ENCODE measurements at regions not wholly inside any gene's neighbourhood (a gene's known extent, or its start where the extent isn't known, plus 50 kb on each side); places are given as distances from the start of the nearest gene placed in this dataset.

- Mint-ChIP-seq H3K36me3 (ENCODE audit: unreplicated experiment) (no peaks in the 10 kb centered on the region), H3K27me3 (ENCODE audit: unreplicated experiment) (peaks cover 6% of the 10 kb centered on the region), H3K4me1 (ENCODE audit: low read depth, unreplicated experiment) (peaks cover 7% of the 10 kb centered on the region), H3K4me3 (ENCODE audit: unreplicated experiment) (no peak overlapping the region), H3K9me3 (ENCODE audit: unreplicated experiment) (peaks cover 2% of the 10 kb centered on the region), H3K27ac (ENCODE audit: unreplicated experiment) (no peak overlapping the region)
- no peak for TF ChIP-seq CTCF (IDR thresholded peaks at IDR 0.05; ENCODE audit: partially characterized antibody, unreplicated experiment)
- DNase-seq = no peak
These were observed 119.5 kb downstream of the MAB21L3 start for GRCh38 chr1:116230712-116231111.

- Mint-ChIP-seq H3K27ac (ENCODE audit: unreplicated experiment) (no peak overlapping the region), H3K4me1 (ENCODE audit: low read depth, unreplicated experiment) (peaks cover 4% of the 10 kb centered on the region), H3K4me3 (ENCODE audit: unreplicated experiment) (no peak overlapping the region), H3K27me3 (ENCODE audit: unreplicated experiment) (peaks cover 5% of the 10 kb centered on the region), H3K36me3 (ENCODE audit: unreplicated experiment) (no peaks in the 10 kb centered on the region), H3K9me3 (ENCODE audit: unreplicated experiment) (peaks cover 2% of the 10 kb centered on the region)
- DNase-seq = no peak
- no peak for TF ChIP-seq CTCF (IDR thresholded peaks at IDR 0.05; ENCODE audit: partially characterized antibody, unreplicated experiment)
These were observed 120.6 kb downstream of the MAB21L3 start for GRCh38 chr1:116231752-116232151.

GRCh38 chr1:116232989-116233514 lies 121.9 kb downstream of the MAB21L3 start:
- Mint-ChIP-seq H3K4me1 (ENCODE audit: low read depth, unreplicated experiment) (peaks cover 4% of the 10 kb centered on the region), H3K36me3 (ENCODE audit: unreplicated experiment) (no peaks in the 10 kb centered on the region), H3K4me3 (ENCODE audit: unreplicated experiment) (no peak overlapping the region), H3K27ac (ENCODE audit: unreplicated experiment) (no peak overlapping the region), H3K27me3 (ENCODE audit: unreplicated experiment) (peaks cover 3% of the 10 kb centered on the region), H3K9me3 (ENCODE audit: unreplicated experiment) (peaks cover 2% of the 10 kb centered on the region)
- TF ChIP-seq CTCF (IDR thresholded peaks at IDR 0.05; ENCODE audit: partially characterized antibody, unreplicated experiment) = no peak
- no peak for DNase-seq

- no peak for DNase-seq
- Mint-ChIP-seq H3K4me1 (ENCODE audit: low read depth, unreplicated experiment) (peaks cover 4% of the 10 kb centered on the region), H3K27ac (ENCODE audit: unreplicated experiment) (no peak overlapping the region), H3K36me3 (ENCODE audit: unreplicated experiment) (no peaks in the 10 kb centered on the region), H3K9me3 (ENCODE audit: unreplicated experiment) (peaks cover 2% of the 10 kb centered on the region), H3K27me3 (ENCODE audit: unreplicated experiment) (peaks cover 3% of the 10 kb centered on the region), H3K4me3 (ENCODE audit: unreplicated experiment) (no peak overlapping the region)
- no peak for TF ChIP-seq CTCF (IDR thresholded peaks at IDR 0.05; ENCODE audit: partially characterized antibody, unreplicated experiment)
These were observed 123.2 kb downstream of the MAB21L3 start for GRCh38 chr1:116234429-116234828.

- Mint-ChIP-seq H3K36me3 (ENCODE audit: unreplicated experiment) (peaks cover 9% of the 10 kb centered on the region), H3K4me1 (ENCODE audit: low read depth, unreplicated experiment) (no peaks in the 10 kb centered on the region)
- no peak for DNase-seq
These were observed 128.7 kb downstream of the MAB21L3 start for GRCh38 chr1:116239916-116240315.

More at GRCh38 chr1:116239916-116240315, 128.7 kb downstream of the MAB21L3 start:
- H3K27me3 Mint-ChIP-seq (ENCODE audit: unreplicated experiment) = peaks cover 2% of the 10 kb centered on the region
- no peak overlapping the region for H3K27ac Mint-ChIP-seq (ENCODE audit: unreplicated experiment)
- no peaks in the 10 kb centered on the region for H3K9me3 Mint-ChIP-seq (ENCODE audit: unreplicated experiment)
- no peak overlapping the region for H3K4me3 Mint-ChIP-seq (ENCODE audit: unreplicated experiment)
- TF ChIP-seq CTCF (IDR thresholded peaks at IDR 0.05; ENCODE audit: partially characterized antibody, unreplicated experiment) = no peak

Measured in glutamatergic neuron (in vitro differentiated cells).